ENCODE measurements at regions not wholly inside any gene's neighbourhood (a gene's known extent, or its start where the extent isn't known, plus 50 kb on each side); places are given as distances from the start of the nearest gene placed in this dataset.

DNA sequence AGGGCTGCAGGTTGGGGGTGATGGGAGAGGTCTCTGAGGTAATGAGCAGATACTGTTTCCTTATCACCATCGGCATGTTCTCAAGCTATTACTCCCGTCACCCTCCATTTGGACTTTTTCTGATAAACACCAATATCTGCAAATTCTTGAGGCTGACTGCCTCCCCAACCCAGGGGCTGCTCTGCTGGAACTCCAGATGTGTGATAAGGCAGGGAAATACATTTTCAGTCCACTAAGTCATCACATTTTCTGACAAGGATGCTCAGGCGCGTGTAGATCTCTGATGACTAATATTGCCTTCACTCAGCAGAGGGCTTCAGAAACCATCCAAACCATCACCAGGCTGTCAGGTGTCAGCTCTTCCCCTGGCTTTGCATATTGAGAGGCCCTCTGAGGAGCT is 215.0 kb upstream of the POU3F1 start:
- DNase-seq (ENCODE audit: low spot score) (no peak), ATAC-seq (no peak)
- peaks cover 3% of the 10 kb centered on the region; the same call in 1 of the 3 replicates for H3K36me3 Mint-ChIP-seq (ENCODE audit: low read depth)
- no peak overlapping the region for H3K27ac ChIP-seq (ENCODE audit: low read depth)
- H3K4me3 Mint-ChIP-seq: no peak overlapping the region
- no peaks in the 10 kb centered on the region for H3F3A ChIP-seq (replicated peaks; ENCODE audit: low read depth)
- TF ChIP-seq STAT1 (IDR thresholded peaks at IDR 0.05; ENCODE audit: unreplicated experiment) (no peak), EZH2phosphoT487 (IDR thresholded peaks at IDR 0.05; ENCODE audit: unreplicated experiment) (no peak), NANOG (IDR thresholded peaks at IDR 0.05; ENCODE audit: borderline replicate concordance) (no peak), ZNF331 (CRISPR knock-in tag; IDR thresholded peaks at IDR 0.05; ENCODE audit: low read depth) (no peak), CREB1 (CRISPR knock-in tag; IDR thresholded peaks at IDR 0.05; ENCODE audit: low read depth) (no peak), POLR2AphosphoS5 (IDR thresholded peaks at IDR 0.05; ENCODE audit: low read depth) (no peak), EZH2 (IDR thresholded peaks at IDR 0.05; ENCODE audit: low read depth, unreplicated experiment) (no peak)
- TF ChIP-seq, protein P1, sequence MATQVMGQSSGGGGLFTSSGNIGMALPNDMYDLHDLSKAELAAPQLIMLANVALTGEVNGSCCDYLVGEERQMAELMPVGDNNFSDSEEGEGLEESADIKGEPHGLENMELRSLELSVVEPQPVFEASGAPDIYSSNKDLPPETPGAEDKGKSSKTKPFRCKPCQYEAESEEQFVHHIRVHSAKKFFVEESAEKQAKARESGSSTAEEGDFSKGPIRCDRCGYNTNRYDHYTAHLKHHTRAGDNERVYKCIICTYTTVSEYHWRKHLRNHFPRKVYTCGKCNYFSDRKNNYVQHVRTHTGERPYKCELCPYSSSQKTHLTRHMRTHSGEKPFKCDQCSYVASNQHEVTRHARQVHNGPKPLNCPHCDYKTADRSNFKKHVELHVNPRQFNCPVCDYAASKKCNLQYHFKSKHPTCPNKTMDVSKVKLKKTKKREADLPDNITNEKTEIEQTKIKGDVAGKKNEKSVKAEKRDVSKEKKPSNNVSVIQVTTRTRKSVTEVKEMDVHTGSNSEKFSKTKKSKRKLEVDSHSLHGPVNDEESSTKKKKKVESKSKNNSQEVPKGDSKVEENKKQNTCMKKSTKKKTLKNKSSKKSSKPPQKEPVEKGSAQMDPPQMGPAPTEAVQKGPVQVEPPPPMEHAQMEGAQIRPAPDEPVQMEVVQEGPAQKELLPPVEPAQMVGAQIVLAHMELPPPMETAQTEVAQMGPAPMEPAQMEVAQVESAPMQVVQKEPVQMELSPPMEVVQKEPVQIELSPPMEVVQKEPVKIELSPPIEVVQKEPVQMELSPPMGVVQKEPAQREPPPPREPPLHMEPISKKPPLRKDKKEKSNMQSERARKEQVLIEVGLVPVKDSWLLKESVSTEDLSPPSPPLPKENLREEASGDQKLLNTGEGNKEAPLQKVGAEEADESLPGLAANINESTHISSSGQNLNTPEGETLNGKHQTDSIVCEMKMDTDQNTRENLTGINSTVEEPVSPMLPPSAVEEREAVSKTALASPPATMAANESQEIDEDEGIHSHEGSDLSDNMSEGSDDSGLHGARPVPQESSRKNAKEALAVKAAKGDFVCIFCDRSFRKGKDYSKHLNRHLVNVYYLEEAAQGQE (IDR thresholded peaks at IDR 0.05; ENCODE audit: unreplicated experiment): no peak
- H3K27me3 ChIP-seq (ENCODE audit: insufficient read depth): no peaks in the 10 kb centered on the region
- no peaks in the 10 kb centered on the region for H3K9me2 ChIP-seq (ENCODE audit: insufficient read depth)
- peaks cover 18% of the 10 kb centered on the region for H3K4me1 Mint-ChIP-seq
- H3K4me1 ChIP-seq (ENCODE audit: insufficient read depth): peaks cover 5% of the 10 kb centered on the region; the same call in 1 of the 2 replicates
- no peak overlapping the region for H3K4me3 ChIP-seq
- H3K79me2 ChIP-seq (replicated peaks; ENCODE audit: insufficient read depth): no peaks in the 10 kb centered on the region
- no peak overlapping the region for H3K4me2 ChIP-seq
- no peaks in the 10 kb centered on the region for H4K20me1 ChIP-seq (replicated peaks; ENCODE audit: insufficient read depth)
- no peaks in the 10 kb centered on the region for H3K36me3 ChIP-seq (ENCODE audit: insufficient read depth)
- H3K27me3 Mint-ChIP-seq (ENCODE audit: insufficient read depth, low read depth, poor library complexity): peaks cover 7% of the 10 kb centered on the region
- H3K27ac Mint-ChIP-seq: no peak overlapping the region
- no peak overlapping the region for H2AFZ ChIP-seq
- peaks cover 9% of the 10 kb centered on the region; the same call in 2 of the 3 replicates for H3K9me3 Mint-ChIP-seq

DNA sequence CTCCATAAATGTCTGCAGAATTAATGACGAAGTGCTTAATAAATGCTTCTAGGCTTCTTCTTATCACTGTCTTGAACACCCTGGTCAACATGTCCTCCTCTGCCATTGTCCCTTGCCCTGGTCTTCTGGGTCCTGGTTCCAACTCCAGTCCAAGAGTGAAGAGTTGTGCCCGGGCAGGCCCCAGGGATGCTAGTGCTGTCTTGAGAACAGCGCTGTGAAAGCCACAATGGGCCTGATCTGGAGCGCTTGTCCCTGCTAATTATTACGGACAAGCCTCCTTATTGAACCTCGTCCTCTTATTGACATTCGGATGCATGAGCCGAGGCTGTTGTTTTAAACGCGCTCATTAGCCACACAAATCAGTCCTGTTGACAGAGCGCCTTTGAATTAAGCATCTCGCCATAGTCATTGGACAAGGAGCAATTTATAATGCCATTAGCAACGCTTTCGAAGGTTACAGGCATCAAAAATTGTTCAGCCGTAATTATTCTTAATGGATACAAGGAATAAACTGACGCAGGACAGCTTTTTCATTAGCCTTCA is 211.6 kb upstream of the POU3F1 start:
- H3K4me3 Mint-ChIP-seq: no peak overlapping the region
- no peaks in the 10 kb centered on the region for H3K36me3 Mint-ChIP-seq (ENCODE audit: low read depth)
- peaks cover 5% of the 10 kb centered on the region; the same call in 1 of the 2 replicates for H3K4me1 ChIP-seq (ENCODE audit: insufficient read depth)
- no peaks in the 10 kb centered on the region for H4K20me1 ChIP-seq (replicated peaks; ENCODE audit: insufficient read depth)
- H3K27ac ChIP-seq (ENCODE audit: low read depth): no peak overlapping the region
- no peak overlapping the region for H3K4me3 ChIP-seq
- no peaks in the 10 kb centered on the region for H3K9me2 ChIP-seq (ENCODE audit: insufficient read depth)
- H3K27ac Mint-ChIP-seq: no peak overlapping the region
- H3K79me2 ChIP-seq (replicated peaks; ENCODE audit: insufficient read depth): no peaks in the 10 kb centered on the region
- H3K27me3 Mint-ChIP-seq (ENCODE audit: insufficient read depth, low read depth, poor library complexity): peaks cover 3% of the 10 kb centered on the region
- no peaks in the 10 kb centered on the region for H3F3A ChIP-seq (replicated peaks; ENCODE audit: low read depth)
- no peaks in the 10 kb centered on the region for H3K36me3 ChIP-seq (ENCODE audit: insufficient read depth)
- H3K4me2 ChIP-seq: no peak overlapping the region
- no peak for ATAC-seq
- no peaks in the 10 kb centered on the region for H3K27me3 ChIP-seq (ENCODE audit: insufficient read depth)
- peaks cover 9% of the 10 kb centered on the region; the same call in 2 of the 3 replicates for H3K9me3 Mint-ChIP-seq
- peaks cover 11% of the 10 kb centered on the region for H3K4me1 Mint-ChIP-seq
- H2AFZ ChIP-seq: no peak overlapping the region
- DNase-seq (ENCODE audit: low spot score): no peak
- TF ChIP-seq EZH2phosphoT487 (IDR thresholded peaks at IDR 0.05; ENCODE audit: unreplicated experiment): no peak
- no peak for TF ChIP-seq POLR2AphosphoS5 (IDR thresholded peaks at IDR 0.05; ENCODE audit: low read depth)
- TF ChIP-seq CREB1 (CRISPR knock-in tag; IDR thresholded peaks at IDR 0.05; ENCODE audit: low read depth): no peak
- TF ChIP-seq, protein P1 (IDR thresholded peaks at IDR 0.05; ENCODE audit: unreplicated experiment): no peak
- no peak for TF ChIP-seq ZNF331 (CRISPR knock-in tag; IDR thresholded peaks at IDR 0.05; ENCODE audit: low read depth)
- TF ChIP-seq ZNF114 (CRISPR knock-in tag; IDR thresholded peaks at IDR 0.05): no peak
- TF ChIP-seq NANOG (IDR thresholded peaks at IDR 0.05; ENCODE audit: borderline replicate concordance): no peak
- TF ChIP-seq STAT1 (IDR thresholded peaks at IDR 0.05; ENCODE audit: unreplicated experiment): no peak
- TF ChIP-seq, protein P2, sequence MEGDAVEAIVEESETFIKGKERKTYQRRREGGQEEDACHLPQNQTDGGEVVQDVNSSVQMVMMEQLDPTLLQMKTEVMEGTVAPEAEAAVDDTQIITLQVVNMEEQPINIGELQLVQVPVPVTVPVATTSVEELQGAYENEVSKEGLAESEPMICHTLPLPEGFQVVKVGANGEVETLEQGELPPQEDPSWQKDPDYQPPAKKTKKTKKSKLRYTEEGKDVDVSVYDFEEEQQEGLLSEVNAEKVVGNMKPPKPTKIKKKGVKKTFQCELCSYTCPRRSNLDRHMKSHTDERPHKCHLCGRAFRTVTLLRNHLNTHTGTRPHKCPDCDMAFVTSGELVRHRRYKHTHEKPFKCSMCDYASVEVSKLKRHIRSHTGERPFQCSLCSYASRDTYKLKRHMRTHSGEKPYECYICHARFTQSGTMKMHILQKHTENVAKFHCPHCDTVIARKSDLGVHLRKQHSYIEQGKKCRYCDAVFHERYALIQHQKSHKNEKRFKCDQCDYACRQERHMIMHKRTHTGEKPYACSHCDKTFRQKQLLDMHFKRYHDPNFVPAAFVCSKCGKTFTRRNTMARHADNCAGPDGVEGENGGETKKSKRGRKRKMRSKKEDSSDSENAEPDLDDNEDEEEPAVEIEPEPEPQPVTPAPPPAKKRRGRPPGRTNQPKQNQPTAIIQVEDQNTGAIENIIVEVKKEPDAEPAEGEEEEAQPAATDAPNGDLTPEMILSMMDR (conservative IDR thresholded peaks at IDR 0.05; ENCODE audit: low read depth in 2 of 2): no peak
- TF ChIP-seq, protein P3, sequence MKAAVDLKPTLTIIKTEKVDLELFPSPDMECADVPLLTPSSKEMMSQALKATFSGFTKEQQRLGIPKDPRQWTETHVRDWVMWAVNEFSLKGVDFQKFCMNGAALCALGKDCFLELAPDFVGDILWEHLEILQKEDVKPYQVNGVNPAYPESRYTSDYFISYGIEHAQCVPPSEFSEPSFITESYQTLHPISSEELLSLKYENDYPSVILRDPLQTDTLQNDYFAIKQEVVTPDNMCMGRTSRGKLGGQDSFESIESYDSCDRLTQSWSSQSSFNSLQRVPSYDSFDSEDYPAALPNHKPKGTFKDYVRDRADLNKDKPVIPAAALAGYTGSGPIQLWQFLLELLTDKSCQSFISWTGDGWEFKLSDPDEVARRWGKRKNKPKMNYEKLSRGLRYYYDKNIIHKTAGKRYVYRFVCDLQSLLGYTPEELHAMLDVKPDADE (IDR thresholded peaks at IDR 0.05): no peak
- no peak for TF ChIP-seq JUNB (IDR thresholded peaks at IDR 0.05; ENCODE audit: unreplicated experiment)
- no peak for TF ChIP-seq EZH2 (IDR thresholded peaks at IDR 0.05; ENCODE audit: low read depth, unreplicated experiment)

Data from GM23338 (cell line).